Ovary (tissue), 7 donors: ENCODE measurements at regions not wholly inside any gene's neighbourhood (a gene's known extent, or its start where the extent isn't known, plus 50 kb on each side); places are given as distances from the start of the nearest gene placed in this dataset.

ENCODE experiments used
- DNase-seq, 5 donors: peaks; one replicate each; pipeline ENCODE4 v3.0.0-alpha.2; 2019 to 2020
- H3K27ac ChIP-seq, 2 donors: fragments of 200-600 bp; one replicate each; pipeline versions ENCODE4 v1.5.1 to v1.8.0; 2019 to 2022
- H3K27me3 ChIP-seq: fragments of 200-600 bp; one replicate; pipeline ENCODE4 v1.8.0; 2022
- H3K36me3 ChIP-seq: fragments of 200-600 bp; sonication (generic); one replicate; pipeline ENCODE4 v1.5.1; 2019
- H3K4me1 ChIP-seq: one replicate; pipeline ENCODE4 v1.8.1; 2013; ENCODE audit warnings: mild to moderate bottlenecking, moderate library complexity; ENCODE audit not compliant: insufficient read depth
- H3K4me3 ChIP-seq: fragments of 200-600 bp; sonication (generic); one replicate; pipeline ENCODE4 v1.5.1; 2017
- H3K9me3 ChIP-seq, 2 donors: fragments of 200-600 bp in 1 of 2; sonication (generic) in 1 of 2; one replicate each; pipeline versions ENCODE4 v1.5.1 to v1.8.1; 2013 to 2019; ENCODE audit warnings: mild to moderate bottlenecking in 1 of 2, moderate library complexity in 1 of 2
- CTCF ChIP-seq, 3 donors: fragments of 450-650 bp in 2 of 3; fragments of 200-600 bp in 1 of 3; IDR thresholded peaks; one replicate each; pipeline versions ENCODE4 v1.5.1 to v1.8.0; 2016 to 2022; ENCODE audit warnings: antibody characterized with exemption in 3 of 3, mild to moderate bottlenecking in 1 of 3
- EP300 ChIP-seq: sonication (generic); formaldehyde crosslinking; IDR thresholded peaks from one replicate; pipeline ENCODE4 v1.6.1; 2017; ENCODE audit warnings: antibody characterized with exemption
- POLR2A ChIP-seq: fragments of 450-650 bp; IDR thresholded peaks from one replicate; pipeline ENCODE4 v1.6.1; 2017; ENCODE audit warnings: antibody characterized with exemption, mild to moderate bottlenecking, moderate library complexity
- WGBS, 3 donors: extraction: QIAGEN DNeasy Blood & Tissue Kit in 1 of 3; methylation state at CpG; one replicate each; pipeline versions ENCODE4 v1.1.5 to v1.1.7; 2013 to 2017; 5-methylcytosine and 5-hydroxymethylcytosine counted together
- intact Hi-C, 4 donors: fragments of 100-400 bp; cut with DNase I; formaldehyde crosslinking; loops; one replicate each; pipeline versions ENCODE4 v1.11.0 to v1.15.1; 2022 to 2023
- donor health status: DM: no; HTN: no; CAD: no; lungs with moderate emphysema.
- donor health status: DM: no; HTN: no; CAD: no.
- donor health status: Bipolar disorder and iron deficiency.
- donor health status: DM: no; HTN: no; CAD: no.
- donor health status: DM: yes; HTN: yes; CAD: no.

GRCh38 chr6:125481056-125481455 lies 179.3 kb upstream of the HDDC2 start:
- Histone ChIP-seq H3K27ac (no peak overlapping the region), H3K9me3 (no peaks in the 10 kb centered on the region), H3K4me3 (no peak overlapping the region), H3K4me1 (no peaks in the 10 kb centered on the region), H3K27me3 (no peaks in the 10 kb centered on the region), H3K36me3 (no peaks in the 10 kb centered on the region)
- 27 to 32% (median 28%) methylated on average over 1 of the region's 1 CpG for WGBS, 3 donors
- intact Hi-C loops = no loop called here
- no peak for TF ChIP-seq CTCF (IDR thresholded peaks at IDR 0.05)
- no peak for TF ChIP-seq POLR2A
- no peak for TF ChIP-seq EP300
- DNase-seq = no peak

- no peak for DNase-seq
- Histone ChIP-seq H3K4me3 (no peak overlapping the region), H3K27ac (no peak overlapping the region), H3K4me1 (no peaks in the 10 kb centered on the region), H3K36me3 (no peaks in the 10 kb centered on the region), H3K9me3 (no peaks in the 10 kb centered on the region), H3K27me3 (no peaks in the 10 kb centered on the region)
- TF ChIP-seq CTCF (IDR thresholded peaks at IDR 0.05) = no peak
- no peak for TF ChIP-seq POLR2A
- no peak for TF ChIP-seq EP300
- WGBS, 3 donors = 66 to 82% (median 74%) methylated on average over 4 of the region's 4 CpGs
- intact Hi-C loops = no loop called here
These were observed 184.0 kb upstream of the HDDC2 start for GRCh38 chr6:125485757-125486156.

GRCh38 chr6:125486881-125487280 lies 185.1 kb upstream of the HDDC2 start:
- no peak for TF ChIP-seq POLR2A
- TF ChIP-seq CTCF (IDR thresholded peaks at IDR 0.05) = no peak
- Histone ChIP-seq H3K27me3 (no peaks in the 10 kb centered on the region), H3K4me3 (no peak overlapping the region), H3K4me1 (no peaks in the 10 kb centered on the region), H3K9me3 (no peaks in the 10 kb centered on the region), H3K36me3 (no peaks in the 10 kb centered on the region), H3K27ac (no peak overlapping the region)
- WGBS, 3 donors = 82 to 88% (median 85%) methylated on average over 2 of the region's 2 CpGs
- DNase-seq = no peak
- intact Hi-C loops = no loop called here

GRCh38 chr6:125489579-125490285 lies 188.0 kb upstream of the HDDC2 start:
- Histone ChIP-seq H3K9me3 (no peaks in the 10 kb centered on the region), H3K4me3 (no peak overlapping the region), H3K27ac (no peak overlapping the region), H3K36me3 (no peaks in the 10 kb centered on the region), H3K27me3 (no peaks in the 10 kb centered on the region), H3K4me1 (no peaks in the 10 kb centered on the region)
- intact Hi-C loops = no loop called here
- no peak for DNase-seq
- 11 to 17% (median 14%) methylated on average over 2 of the region's 2 CpGs for WGBS, 3 donors
- TF ChIP-seq POLR2A (no peak), EP300 (no peak), CTCF (IDR thresholded peaks at IDR 0.05) (no peak)
